ENCODE measurements at regions not wholly inside any gene's neighbourhood (a gene's known extent, or its start where the extent isn't known, plus 50 kb on each side); places are given as distances from the start of the nearest gene placed in this dataset.
A peak's percentile ranks its signal among the peaks of the same experiment; 100 is the strongest.
"Not testable (repeated sequence)": the region's sequence is repeated elsewhere in the genome, so short reads cannot be mapped to it uniquely, and the experiment has no call there.

- peak; percentile 17 for DNase-seq (ENCODE audit: low spot score)
Measured at GRCh38 chr16:48054881-48055601, 100.8 kb downstream of the ABCC12 start.

- no peak for DNase-seq (ENCODE audit: low spot score)
Measured at GRCh38 chr16:48053418-48053745, 102.4 kb downstream of the ABCC12 start.

- no peak for DNase-seq (ENCODE audit: low spot score)
Measured at GRCh38 chr16:48052731-48053417, 102.9 kb downstream of the ABCC12 start.

GRCh38 chr16:48050871-48051270, 104.9 kb downstream of the ABCC12 start:
- no peak for DNase-seq (ENCODE audit: low spot score)

GRCh38 chr16:48049847-48050246, 105.9 kb downstream of the ABCC12 start:
- no peak for DNase-seq (ENCODE audit: low spot score)

GRCh38 chr16:48047720-48048119, 108.1 kb downstream of the ABCC12 start:
- no peak for DNase-seq (ENCODE audit: low spot score)

- DNase-seq (ENCODE audit: low spot score): no peak
Measured at GRCh38 chr16:48047241-48047640, 108.6 kb downstream of the ABCC12 start.

GRCh38 chr16:48044117-48044516, 111.7 kb downstream of the ABCC12 start:
- DNase-seq (ENCODE audit: low spot score): no peak

GRCh38 chr16:48041981-48042421, 113.8 kb downstream of the ABCC12 start:
- DNase-seq (ENCODE audit: low spot score): no peak

GRCh38 chr16:48035142-48035541, 120.7 kb downstream of the ABCC12 start:
- DNase-seq (ENCODE audit: low spot score): no peak

GRCh38 chr16:48030926-48031325, 124.9 kb downstream of the ABCC12 start:
- DNase-seq (ENCODE audit: low spot score): no peak

GRCh38 chr16:48029768-48030167, 126.0 kb downstream of the ABCC12 start:
- DNase-seq (ENCODE audit: low spot score): no peak

- DNase-seq (ENCODE audit: low spot score): no peak
Measured at GRCh38 chr16:48025359-48025758, 130.4 kb downstream of the ABCC12 start.

- no peak for DNase-seq (ENCODE audit: low spot score)
Measured at GRCh38 chr16:48024042-48024441, 131.8 kb downstream of the ABCC12 start.

GRCh38 chr16:48022496-48022895, 133.3 kb downstream of the ABCC12 start:
- DNase-seq (ENCODE audit: low spot score): no peak

- DNase-seq (ENCODE audit: low spot score): not testable (repeated sequence)
Measured at GRCh38 chr16:48020617-48021016, 135.2 kb downstream of the ABCC12 start.

GRCh38 chr16:48014349-48015135, 141.3 kb downstream of the ABCC12 start:
- no peak for DNase-seq (ENCODE audit: low spot score)

GRCh38 chr16:48013491-48013901, 142.3 kb downstream of the ABCC12 start:
- DNase-seq (ENCODE audit: low spot score): no peak

- no peak for DNase-seq (ENCODE audit: low spot score)
Measured at GRCh38 chr16:48011878-48012658, 143.7 kb downstream of the ABCC12 start.

GRCh38 chr16:48011466-48011865, 144.3 kb downstream of the ABCC12 start:
- no peak for DNase-seq (ENCODE audit: low spot score)

- DNase-seq (ENCODE audit: low spot score): no peak
Measured at GRCh38 chr16:48008011-48008525, 147.7 kb downstream of the ABCC12 start.

- no peak for DNase-seq (ENCODE audit: low spot score)
Measured at GRCh38 chr16:48004141-48004695, 151.6 kb downstream of the ABCC12 start.

Data from CD4-positive, alpha-beta T cell treated with Interleukin-2 at 100 ng/mL for 4 hours (primary cell).